ENCODE measurements at regions not wholly inside any gene's neighbourhood (a gene's known extent, or its start where the extent isn't known, plus 50 kb on each side); places are given as distances from the start of the nearest gene placed in this dataset.

DNA sequence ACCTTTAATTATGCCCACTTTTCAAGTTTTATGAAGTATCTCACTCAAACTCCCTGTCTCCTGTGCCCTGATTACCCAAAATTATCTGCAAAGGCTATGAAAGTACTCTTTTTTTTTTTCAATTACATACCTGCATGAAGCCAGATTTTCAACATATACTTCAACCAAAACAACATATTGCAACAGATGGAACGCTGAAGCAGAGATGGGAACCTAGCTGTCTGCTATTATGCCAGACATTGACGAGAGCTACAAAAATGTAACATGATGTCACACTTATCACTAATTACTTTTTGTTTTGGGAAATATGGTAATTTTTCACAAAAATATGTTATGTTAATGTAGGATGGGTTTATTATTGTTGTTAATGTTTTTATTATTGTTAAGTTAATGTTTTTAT, 86.5 kb upstream of the SLC1A3 start:
- no peak overlapping the region for H3K9ac ChIP-seq
- no peak overlapping the region for H3K27ac ChIP-seq
- no peak overlapping the region for H3K4me3 ChIP-seq
- TF ChIP-seq Cebpa-rat (IDR thresholded peaks at IDR 0.05), result no peak
- H3K9me3 ChIP-seq, result peaks cover 6% of the 10 kb centered on the region
- H3K27me3 ChIP-seq, result no peaks in the 10 kb centered on the region; the same call in 1 of the 2 replicates
- no peaks in the 10 kb centered on the region for H3K36me3 ChIP-seq
- no peaks in the 10 kb centered on the region for H4K20me1 ChIP-seq
- no peak overlapping the region for H3K4me2 ChIP-seq
- no peaks in the 10 kb centered on the region for H3K4me1 ChIP-seq

DNA sequence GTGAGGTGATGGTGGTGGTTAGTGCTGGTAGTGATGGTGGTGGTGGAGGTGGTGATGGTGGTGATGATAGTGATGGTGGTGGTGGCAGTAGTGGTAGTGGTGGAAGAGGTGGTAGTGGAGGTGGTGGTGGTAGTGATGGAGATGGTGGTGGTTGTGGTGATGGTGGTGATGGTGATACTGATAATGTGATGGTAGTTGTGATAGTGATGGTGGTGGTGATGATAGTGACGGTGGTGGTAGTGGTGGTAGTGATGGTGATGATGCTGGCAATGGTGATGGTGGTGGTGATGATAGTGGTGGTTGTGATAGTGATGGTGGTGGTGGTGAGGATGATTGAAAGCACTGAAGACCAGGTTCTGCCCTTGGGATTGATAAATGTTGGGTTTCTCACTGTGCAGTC, 85.2 kb upstream of the SLC1A3 start:
- H3K4me3 ChIP-seq, result no peak overlapping the region
- TF ChIP-seq Cebpa-rat (IDR thresholded peaks at IDR 0.05), result no peak
- no peak overlapping the region for H3K9ac ChIP-seq
- H3K27me3 ChIP-seq, result no peaks in the 10 kb centered on the region; the same call in 1 of the 2 replicates
- no peak overlapping the region for H3K27ac ChIP-seq
- H3K9me3 ChIP-seq, result peaks cover 6% of the 10 kb centered on the region
- H3K4me2 ChIP-seq, result no peak overlapping the region
- no peaks in the 10 kb centered on the region for H4K20me1 ChIP-seq
- no peaks in the 10 kb centered on the region for H3K4me1 ChIP-seq
- no peaks in the 10 kb centered on the region for H3K36me3 ChIP-seq

DNA sequence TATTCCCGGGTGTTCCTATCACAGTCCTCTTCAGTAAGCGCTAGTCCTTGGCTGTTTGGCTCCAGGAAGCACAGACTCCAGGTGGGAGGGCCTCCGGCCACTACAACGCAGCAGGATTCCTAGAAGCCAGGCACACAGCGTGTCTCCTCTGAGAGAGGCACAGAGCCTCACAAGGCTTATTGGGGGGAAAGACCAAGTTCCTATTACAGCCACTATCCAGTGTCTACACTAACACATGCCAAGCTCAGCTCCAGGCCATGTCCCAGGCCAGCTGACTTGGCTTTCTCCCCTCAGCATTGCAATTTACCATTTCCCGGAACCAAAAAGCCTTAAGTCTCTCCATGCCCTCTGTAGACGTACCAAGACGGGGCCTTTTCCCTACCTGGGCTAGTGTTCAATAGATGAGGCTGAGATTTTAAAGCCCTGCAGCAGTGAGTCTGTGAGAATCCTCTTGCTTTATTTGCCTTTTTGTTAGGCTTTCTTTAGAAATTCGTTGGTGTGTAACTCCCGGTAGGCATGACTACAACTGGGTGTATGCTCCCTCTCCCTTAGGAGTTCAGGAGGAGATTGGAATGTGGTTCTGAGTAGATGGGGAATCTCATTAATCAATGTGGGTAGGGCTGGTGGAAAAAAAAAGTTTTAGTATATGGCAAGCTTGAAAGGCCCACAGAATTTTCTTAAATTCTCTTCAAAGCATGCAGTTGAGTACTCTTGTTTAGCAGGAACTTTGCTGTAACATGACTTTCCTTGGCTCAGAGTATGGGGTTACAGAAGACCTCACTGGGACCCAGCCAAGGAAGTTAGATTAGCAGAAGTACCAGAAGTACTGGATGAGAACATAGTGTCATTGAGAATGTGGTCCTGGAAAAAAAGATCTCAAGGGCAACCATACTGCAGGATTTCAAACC, 84.3 kb upstream of the SLC1A3 start:
- no peak for TF ChIP-seq Cebpa-rat (IDR thresholded peaks at IDR 0.05)
- H3K27me3 ChIP-seq, result no peaks in the 10 kb centered on the region; the same call in 1 of the 2 replicates
- no peak overlapping the region for H3K4me3 ChIP-seq
- peaks cover 6% of the 10 kb centered on the region for H3K9me3 ChIP-seq
- H3K27ac ChIP-seq, result no peak overlapping the region
- H3K36me3 ChIP-seq, result no peaks in the 10 kb centered on the region
- no peak overlapping the region for H3K4me2 ChIP-seq
- H4K20me1 ChIP-seq, result no peaks in the 10 kb centered on the region
- H3K9ac ChIP-seq, result no peak overlapping the region
- H3K4me1 ChIP-seq, result no peaks in the 10 kb centered on the region

- no peaks in the 10 kb centered on the region; the same call in 1 of the 2 replicates for H3K27me3 ChIP-seq
- H3K9me3 ChIP-seq, result peaks cover 6% of the 10 kb centered on the region
- H3K36me3 ChIP-seq, result no peaks in the 10 kb centered on the region
- no peaks in the 10 kb centered on the region for H4K20me1 ChIP-seq
- H3K9ac ChIP-seq, result no peak overlapping the region
- TF ChIP-seq Cebpa-rat (IDR thresholded peaks at IDR 0.05), result no peak
- H3K4me2 ChIP-seq, result no peak overlapping the region
- no peak overlapping the region for H3K4me3 ChIP-seq
- no peaks in the 10 kb centered on the region for H3K4me1 ChIP-seq
- H3K27ac ChIP-seq, result no peak overlapping the region
Measured at GRCh38 chr5:36522746-36523065, 83.7 kb upstream of the SLC1A3 start.

- no peak for TF ChIP-seq Cebpa-rat (IDR thresholded peaks at IDR 0.05)
Measured at GRCh38 chr5:36523450-36523849, 83.0 kb upstream of the SLC1A3 start.

DNA sequence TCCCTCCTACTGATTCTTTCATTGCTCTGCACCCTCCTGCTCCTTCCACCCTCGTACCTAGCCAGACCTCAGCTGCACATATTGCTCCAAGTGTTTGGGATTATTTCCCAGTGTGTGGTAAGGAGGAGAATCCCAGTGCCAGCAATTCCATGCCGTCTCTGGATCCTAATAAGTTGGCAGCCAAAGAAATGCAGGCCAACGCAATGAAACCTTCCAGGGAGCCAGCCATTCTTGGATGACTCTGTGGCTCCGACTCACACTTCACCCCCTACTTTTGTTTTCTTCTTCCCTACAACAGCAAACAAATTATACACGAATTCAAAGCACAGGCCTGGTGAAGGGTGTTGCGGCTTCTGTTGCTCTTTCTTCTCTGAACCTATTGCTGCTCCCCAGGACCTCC, 82.5 kb upstream of the SLC1A3 start:
- Histone ChIP-seq H3K9ac (no peak overlapping the region), H3K9me3 (peaks cover 3% of the 10 kb centered on the region), H3K4me3 (no peak overlapping the region), H3K4me1 (no peaks in the 10 kb centered on the region), H3K27ac (no peak overlapping the region), H3K4me2 (no peak overlapping the region), H3K27me3 (no peaks in the 10 kb centered on the region; the same call in 1 of the 2 replicates), H4K20me1 (no peaks in the 10 kb centered on the region), H3K36me3 (no peaks in the 10 kb centered on the region)
- TF ChIP-seq Cebpa-rat (IDR thresholded peaks at IDR 0.05), result no peak

More at GRCh38 chr5:36523450-36523849, 83.0 kb upstream of the SLC1A3 start:
- no peak overlapping the region for H3K9ac ChIP-seq
- no peaks in the 10 kb centered on the region; the same call in 1 of the 2 replicates for H3K27me3 ChIP-seq
- H3K9me3 ChIP-seq, result peaks cover 6% of the 10 kb centered on the region
- no peak overlapping the region for H3K4me2 ChIP-seq
- H3K36me3 ChIP-seq, result no peaks in the 10 kb centered on the region
- H3K4me1 ChIP-seq, result no peaks in the 10 kb centered on the region
- H3K4me3 ChIP-seq, result no peak overlapping the region
- no peak overlapping the region for H3K27ac ChIP-seq
- H4K20me1 ChIP-seq, result no peaks in the 10 kb centered on the region

GRCh38 chr5:36526537-36526936, 79.9 kb upstream of the SLC1A3 start:
- Histone ChIP-seq H3K4me3 (no peak overlapping the region), H3K4me2 (no peak overlapping the region), H3K4me1 (no peaks in the 10 kb centered on the region), H3K9ac (no peak overlapping the region), H4K20me1 (no peaks in the 10 kb centered on the region), H3K9me3 (no peaks in the 10 kb centered on the region), H3K27me3 (no peaks in the 10 kb centered on the region; the same call in 1 of the 2 replicates), H3K27ac (no peak overlapping the region), H3K36me3 (no peaks in the 10 kb centered on the region)
- TF ChIP-seq Cebpa-rat (IDR thresholded peaks at IDR 0.05), result no peak

DNA sequence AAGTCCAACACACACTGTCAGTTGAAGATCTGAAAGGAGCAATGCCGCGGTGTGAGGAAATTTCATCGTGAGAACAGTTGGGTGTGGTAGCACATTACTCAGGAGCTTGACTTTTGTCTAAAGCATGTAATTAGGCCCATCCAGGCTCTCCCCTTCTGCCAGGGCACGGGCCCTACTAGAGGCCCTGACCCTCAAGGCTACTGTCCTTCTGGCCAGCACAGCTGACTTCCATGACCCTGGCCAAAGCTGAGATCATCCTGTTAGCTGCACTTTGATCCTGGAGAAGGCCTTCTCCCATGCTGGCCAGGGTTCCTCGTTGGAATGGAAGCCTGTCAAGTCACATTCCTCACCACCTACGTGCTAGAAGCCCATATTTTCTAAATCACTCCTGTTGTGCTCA, 77.8 kb upstream of the SLC1A3 start:
- no peaks in the 10 kb centered on the region for H3K9me3 ChIP-seq
- H3K27ac ChIP-seq, result no peak overlapping the region
- H3K36me3 ChIP-seq, result no peaks in the 10 kb centered on the region
- no peak overlapping the region for H3K9ac ChIP-seq
- no peak overlapping the region for H3K4me2 ChIP-seq
- no peaks in the 10 kb centered on the region; the same call in 1 of the 2 replicates for H3K27me3 ChIP-seq
- TF ChIP-seq Cebpa-rat (IDR thresholded peaks at IDR 0.05), result no peak
- no peak overlapping the region for H3K4me3 ChIP-seq
- no peaks in the 10 kb centered on the region for H4K20me1 ChIP-seq
- no peaks in the 10 kb centered on the region for H3K4me1 ChIP-seq

DNA sequence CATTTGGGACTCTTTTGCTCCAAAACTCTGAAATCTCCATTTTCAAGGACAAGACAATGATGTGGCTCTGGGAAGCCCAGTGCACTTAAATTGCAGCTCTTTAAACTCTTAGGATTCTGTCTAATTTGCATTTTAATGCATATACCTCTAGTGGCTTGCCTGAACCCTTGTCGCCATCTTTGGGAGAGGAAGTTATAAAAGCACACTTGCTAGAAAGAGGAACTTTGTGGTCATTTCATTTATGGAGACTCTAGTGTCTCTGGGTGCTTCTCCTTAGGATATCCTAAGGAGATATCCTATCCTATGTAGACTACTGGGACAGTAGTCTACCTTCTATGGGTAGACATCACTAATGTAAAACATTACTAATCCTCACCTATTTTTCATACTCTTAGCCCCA, 77.3 kb upstream of the SLC1A3 start:
- H3K4me1 ChIP-seq, result no peaks in the 10 kb centered on the region
- no peaks in the 10 kb centered on the region for H3K9me3 ChIP-seq
- no peaks in the 10 kb centered on the region; the same call in 1 of the 2 replicates for H3K27me3 ChIP-seq
- H3K36me3 ChIP-seq, result no peaks in the 10 kb centered on the region
- no peak for TF ChIP-seq Cebpa-rat (IDR thresholded peaks at IDR 0.05)
- H3K4me2 ChIP-seq, result no peak overlapping the region
- H3K9ac ChIP-seq, result no peak overlapping the region
- no peak overlapping the region for H3K27ac ChIP-seq
- no peak overlapping the region for H3K4me3 ChIP-seq
- no peaks in the 10 kb centered on the region for H4K20me1 ChIP-seq

GRCh38 chr5:36530215-36530614, 76.2 kb upstream of the SLC1A3 start:
- H3K4me1 ChIP-seq, result no peaks in the 10 kb centered on the region
- H3K36me3 ChIP-seq, result no peaks in the 10 kb centered on the region
- H3K4me3 ChIP-seq, result no peak overlapping the region
- H3K4me2 ChIP-seq, result no peak overlapping the region
- H3K27me3 ChIP-seq, result no peaks in the 10 kb centered on the region
- H3K9ac ChIP-seq, result no peak overlapping the region
- H3K27ac ChIP-seq, result no peak overlapping the region
- no peaks in the 10 kb centered on the region for H3K9me3 ChIP-seq
- no peak for TF ChIP-seq Cebpa-rat (IDR thresholded peaks at IDR 0.05)
- no peaks in the 10 kb centered on the region for H4K20me1 ChIP-seq

Data from BLaER1 (cell line).